CD4-positive, alpha-beta T cell (primary cell): ENCODE measurements at regions not wholly inside any gene's neighbourhood (a gene's known extent, or its start where the extent isn't known, plus 50 kb on each side); places are given as distances from the start of the nearest gene placed in this dataset.

Experiments
- ATAC-seq: fragments of 200-7000 bp; cut with Tn5 transposase; one replicate; pipeline ENCODE4 v1.10.0; 2022; ENCODE audit warnings: mild to moderate bottlenecking; ENCODE audit not compliant: poor library complexity
- CTCF ChIA-PET: fragments of 350-600 bp; sonication (Branson Sonifier 250); formaldehyde crosslinking; loops from one replicate; lab custom pipeline; 2021; ENCODE audit warnings: antibody characterized with exemption, inconsistent platforms; lab: Charles Lee
- POLR2A ChIA-PET: fragments of 350-600 bp; sonication (Branson Sonifier 250); formaldehyde crosslinking; loops from one replicate; lab custom pipeline; 2021; ENCODE audit warnings: antibody characterized with exemption, inconsistent platforms; lab: Charles Lee
- DNase-seq, 14 experiments: peaks; one replicate each; pipeline ENCODE4 v3.0.0-alpha.2; 2013 to 2020; ENCODE audit warnings: mixed read lengths in 2 of 14
- H3K27ac ChIP-seq, 2 donors: one replicate each; pipeline versions ENCODE4 v1.5.1 to v1.7.0; 2013; ENCODE audit warnings: low read length in 2 of 2, low read depth in 1 of 2, mild to moderate bottlenecking in 1 of 2
- H3K27me3 ChIP-seq, 2 experiments: 1 replicate in 1 of 2; 2 replicates in 1 of 2; pipeline versions ENCODE4 v1.6.1 to v1.7.0; 2013; ENCODE audit warnings: low read length in 2 of 2, control low read depth in 1 of 2, mild to moderate bottlenecking in 1 of 2, moderate library complexity in 1 of 2; ENCODE audit not compliant: insufficient read depth in 2 of 2, control insufficient read depth in 1 of 2
- H3K36me3 ChIP-seq: one replicate; pipeline ENCODE4 v1.6.1; 2013; ENCODE audit warnings: low read length, control low read depth; ENCODE audit not compliant: insufficient read depth
- H3K4me1 ChIP-seq: one replicate; pipeline ENCODE4 v1.6.1; 2013; ENCODE audit warnings: low read length, control low read depth; ENCODE audit not compliant: insufficient read depth
- H3K4me3 ChIP-seq: one replicate; pipeline ENCODE4 v1.5.1; 2013; ENCODE audit warnings: mild to moderate bottlenecking, low read length, moderate library complexity
- H3K9me3 ChIP-seq, 2 experiments: 1 replicate in 1 of 2; 2 replicates in 1 of 2; pipeline versions ENCODE4 v1.6.1 to v1.7.0; 2013; ENCODE audit warnings: low read length in 2 of 2, mild to moderate bottlenecking in 2 of 2, control low read depth in 1 of 2, moderate library complexity in 1 of 2; ENCODE audit not compliant: control insufficient read depth in 1 of 2, insufficient read depth in 1 of 2
- H3K27ac Mint-ChIP-seq: one replicate; pipeline ENCODE4 v1.8.0; 2020; ENCODE audit warnings: mixed read lengths
- H3K27me3 Mint-ChIP-seq: one replicate; pipeline ENCODE4 v1.8.0; 2021; ENCODE audit warnings: mixed read lengths
- H3K36me3 Mint-ChIP-seq: one replicate; pipeline ENCODE4 v1.8.0; 2021; ENCODE audit warnings: low read depth, mixed read lengths
- H3K4me1 Mint-ChIP-seq: one replicate; pipeline ENCODE4 v1.8.0; 2021; ENCODE audit warnings: low read depth, mixed read lengths
- H3K4me3 Mint-ChIP-seq: one replicate; pipeline ENCODE4 v1.8.0; 2020; ENCODE audit warnings: mild to moderate bottlenecking, mixed read lengths
- H3K9me3 Mint-ChIP-seq: one replicate; pipeline ENCODE4 v1.8.0; 2020; ENCODE audit warnings: mixed read lengths
- intact Hi-C, 2 experiments: fragments of 100-400 bp; cut with DNase I in 1 of 2; cut with micrococcal nuclease in 1 of 2; formaldehyde crosslinking; loops; one replicate each; pipeline versions ENCODE4 v1.15.1 to v1.9.0; 2023 to 2025; cut with DNase I, micrococcal nuclease
- TF ChIP-seq, protein P1 (sequence below): fragments of 200-600 bp; IDR thresholded peaks from one replicate; pipeline ENCODE4 v1.8.0; 2022; ENCODE audit warnings: antibody characterized with exemption, mild to moderate bottlenecking

DNA sequence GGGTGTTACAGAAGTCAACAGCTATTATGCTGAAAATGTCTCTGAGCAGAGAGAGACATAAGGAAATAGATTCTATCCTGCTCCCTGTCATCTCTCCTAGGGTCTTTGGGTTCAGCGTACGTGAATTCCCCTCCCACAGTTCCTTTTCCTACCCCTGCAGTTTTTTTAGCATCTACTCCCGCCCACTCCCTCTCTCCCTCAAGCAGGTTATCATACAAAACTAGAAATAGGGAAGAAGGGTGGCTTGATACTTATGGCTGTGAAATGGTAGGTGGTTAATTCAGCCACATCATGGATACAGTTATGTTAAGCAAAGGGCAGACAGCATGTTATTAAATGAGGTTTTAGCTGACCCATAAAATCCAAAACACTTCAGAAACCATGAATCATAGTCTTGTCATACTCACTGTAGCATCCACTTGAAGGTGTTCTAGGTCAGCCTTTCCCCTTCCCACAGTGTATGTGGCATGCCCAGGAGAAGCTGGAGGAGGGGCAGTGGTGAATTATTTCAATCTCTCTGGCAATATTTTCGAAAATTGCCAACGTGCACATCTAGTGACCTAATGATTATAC, 236.8 kb upstream of the SERP2 start:
- H3K27me3 ChIP-seq = no peaks in the 10 kb centered on the region
- ATAC-seq (no peak), DNase-seq (no peak)
- no peaks in the 10 kb centered on the region for H3K9me3 ChIP-seq
- POLR2A ChIA-PET = no interaction called here
- Mint-ChIP-seq H3K27me3 (no peaks in the 10 kb centered on the region), H3K9me3 (no peaks in the 10 kb centered on the region), H3K4me1 (peaks cover 8% of the 10 kb centered on the region), H3K27ac (no peak overlapping the region), H3K36me3 (no peaks in the 10 kb centered on the region), H3K4me3 (no peak overlapping the region)
- intact Hi-C loops = no loop called here
- TF ChIP-seq, protein P1, sequence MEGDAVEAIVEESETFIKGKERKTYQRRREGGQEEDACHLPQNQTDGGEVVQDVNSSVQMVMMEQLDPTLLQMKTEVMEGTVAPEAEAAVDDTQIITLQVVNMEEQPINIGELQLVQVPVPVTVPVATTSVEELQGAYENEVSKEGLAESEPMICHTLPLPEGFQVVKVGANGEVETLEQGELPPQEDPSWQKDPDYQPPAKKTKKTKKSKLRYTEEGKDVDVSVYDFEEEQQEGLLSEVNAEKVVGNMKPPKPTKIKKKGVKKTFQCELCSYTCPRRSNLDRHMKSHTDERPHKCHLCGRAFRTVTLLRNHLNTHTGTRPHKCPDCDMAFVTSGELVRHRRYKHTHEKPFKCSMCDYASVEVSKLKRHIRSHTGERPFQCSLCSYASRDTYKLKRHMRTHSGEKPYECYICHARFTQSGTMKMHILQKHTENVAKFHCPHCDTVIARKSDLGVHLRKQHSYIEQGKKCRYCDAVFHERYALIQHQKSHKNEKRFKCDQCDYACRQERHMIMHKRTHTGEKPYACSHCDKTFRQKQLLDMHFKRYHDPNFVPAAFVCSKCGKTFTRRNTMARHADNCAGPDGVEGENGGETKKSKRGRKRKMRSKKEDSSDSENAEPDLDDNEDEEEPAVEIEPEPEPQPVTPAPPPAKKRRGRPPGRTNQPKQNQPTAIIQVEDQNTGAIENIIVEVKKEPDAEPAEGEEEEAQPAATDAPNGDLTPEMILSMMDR = no peak
- CTCF ChIA-PET = no interaction called here
- no peak overlapping the region for H3K4me3 ChIP-seq
- no peak overlapping the region for H3K27ac ChIP-seq
- H3K36me3 ChIP-seq = no peaks in the 10 kb centered on the region
- H3K4me1 ChIP-seq = peaks cover 9% of the 10 kb centered on the region

DNA sequence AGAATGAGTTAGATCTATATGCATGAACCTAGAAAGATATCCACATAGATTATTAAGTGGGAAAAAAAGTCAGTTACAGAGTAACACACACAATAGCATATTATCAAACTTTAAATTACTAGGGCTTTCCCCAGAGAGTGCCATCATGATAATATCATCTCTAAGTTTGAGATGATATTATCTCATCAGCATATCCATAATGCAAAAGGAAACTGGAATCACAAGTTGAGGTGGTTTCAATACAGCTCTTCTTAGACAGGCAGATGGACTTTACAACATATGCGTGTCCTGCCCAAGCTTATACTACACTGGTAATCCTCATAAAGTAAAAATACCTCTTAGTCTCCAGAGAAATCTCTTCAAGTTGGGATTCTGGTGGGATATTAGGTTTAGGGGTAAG, 236.2 kb upstream of the SERP2 start:
- no peaks in the 10 kb centered on the region for H3K9me3 Mint-ChIP-seq
- CTCF ChIA-PET = interaction anchor here (0.7 kb wide), 1 partner anchor 86 kb away, joined by 3 read pairs; no protein-coding TSS in a partner anchor
- intact Hi-C loops = no loop called here

DNA sequence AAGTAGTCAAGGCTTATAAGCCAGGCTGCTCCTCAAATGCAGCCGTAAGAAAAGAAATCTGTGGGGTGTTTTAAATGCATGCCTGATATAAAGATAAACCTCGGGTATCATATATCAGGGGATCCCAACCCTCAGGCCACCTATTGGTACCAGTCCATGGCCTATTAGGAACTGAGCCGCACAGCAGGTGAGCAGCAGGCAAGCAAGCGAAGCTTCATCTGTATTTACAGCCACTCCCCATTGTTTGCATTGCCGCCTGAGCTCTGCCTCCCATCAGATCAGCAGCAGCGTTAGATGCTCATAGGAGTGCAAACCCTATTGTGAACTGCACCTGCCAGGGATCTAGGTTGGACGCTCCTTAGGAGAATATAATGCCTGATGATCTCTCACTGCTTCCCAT, 233.5 kb upstream of the SERP2 start:
- Histone ChIP-seq H3K9me3 (no peaks in the 10 kb centered on the region), H3K27ac (no peak overlapping the region), H3K4me3 (no peak overlapping the region), H3K27me3 (no peaks in the 10 kb centered on the region), H3K4me1 (peaks cover 15% of the 10 kb centered on the region), H3K36me3 (no peaks in the 10 kb centered on the region)
- TF ChIP-seq, protein P1 = no peak
- ChIA-PET POLR2A (interaction anchor here (0.6 to 3.2 kb wide), 2 partner anchors 134 to 301 kb away, joined by 3 to 12 read pairs; no protein-coding TSS in a partner anchor), CTCF (no interaction called here)
- ATAC-seq (no peak), DNase-seq (no peak)
- Mint-ChIP-seq H3K4me1 (peaks cover 16% of the 10 kb centered on the region), H3K4me3 (no peak overlapping the region), H3K9me3 (no peaks in the 10 kb centered on the region), H3K27ac (no peak overlapping the region), H3K27me3 (no peaks in the 10 kb centered on the region), H3K36me3 (no peaks in the 10 kb centered on the region)
- intact Hi-C loops = loop anchor here (2.0 to 10.0 kb wide), 7 partner anchors 133 to 982 kb away; partner anchors contain the start of genes GPALPP1 (in 1 of the 2), GTF2F2 (in 1 of the 2), NUFIP1 (in 1 of the 2) and TSC22D1 (in 1 of the 2)

More for the DNA sequence above, 236.2 kb upstream of the SERP2 start:
- TF ChIP-seq, protein P1 = no peak
- Mint-ChIP-seq H3K27me3 (no peaks in the 10 kb centered on the region), H3K36me3 (no peaks in the 10 kb centered on the region), H3K27ac (no peak overlapping the region), H3K4me1 (peaks cover 13% of the 10 kb centered on the region), H3K4me3 (no peak overlapping the region)
- Histone ChIP-seq H3K4me1 (peaks cover 12% of the 10 kb centered on the region), H3K4me3 (no peak overlapping the region), H3K27ac (no peak overlapping the region), H3K27me3 (no peaks in the 10 kb centered on the region), H3K9me3 (no peaks in the 10 kb centered on the region), H3K36me3 (no peaks in the 10 kb centered on the region)
- DNase-seq (no peak), ATAC-seq (no peak)
- POLR2A ChIA-PET = no interaction called here
